ENCODE measurements at regions not wholly inside any gene's neighbourhood (a gene's known extent, or its start where the extent isn't known, plus 50 kb on each side); places are given as distances from the start of the nearest gene placed in this dataset.
A peak's percentile ranks its signal among the peaks of the same experiment; 100 is the strongest.

DNA sequence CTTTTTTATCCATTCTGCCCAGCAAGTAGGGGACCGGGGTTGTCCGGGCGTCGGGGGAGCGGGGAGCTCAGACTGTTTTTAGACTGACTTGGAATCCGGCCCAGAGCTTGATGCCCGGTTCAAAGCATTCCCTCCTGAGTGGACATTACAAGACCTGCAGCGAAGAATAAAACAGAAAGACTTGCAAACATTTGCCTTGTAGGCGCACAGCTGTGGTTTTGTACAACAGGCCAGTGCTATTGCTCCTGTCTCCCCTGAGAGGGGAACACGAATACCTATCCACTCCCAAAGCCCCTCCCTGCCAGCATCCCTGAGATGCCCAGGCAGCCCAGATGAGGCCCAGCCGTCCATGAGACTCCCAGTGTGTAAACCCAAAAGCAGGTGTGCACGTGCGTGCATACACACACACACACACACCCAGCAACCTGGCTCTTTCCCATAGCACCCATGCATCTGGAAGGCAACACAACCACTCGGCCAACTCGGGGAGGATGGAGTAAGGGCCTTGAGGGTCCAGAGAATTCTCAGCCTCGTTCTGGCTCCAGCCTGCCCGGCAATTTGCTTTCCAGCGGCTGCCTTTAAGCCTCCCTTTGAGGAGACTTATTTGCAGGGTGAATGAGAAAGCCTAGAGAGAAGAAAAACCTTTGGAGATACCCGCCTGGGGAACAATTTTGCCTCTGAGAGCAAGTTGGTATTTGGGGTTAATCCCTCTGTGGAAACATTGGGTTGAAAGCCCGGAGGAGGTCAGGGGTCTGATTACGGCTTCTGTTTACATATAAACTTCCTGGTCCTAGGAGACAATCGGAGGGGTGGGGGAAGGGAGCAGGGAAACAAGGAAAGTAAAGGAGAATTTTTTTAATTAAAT, 161.0 kb upstream of the HES1 start:
- no peak overlapping the region for H2BK5ac ChIP-seq (ENCODE audit: insufficient read length, low read length)
- H4K20me1 ChIP-seq (ENCODE audit: control insufficient read depth, insufficient read depth, insufficient read length): no peaks in the 10 kb centered on the region
- no peak overlapping the region for H2AK5ac ChIP-seq (ENCODE audit: insufficient read length, low read length)
- H4K91ac ChIP-seq (ENCODE audit: insufficient read length, low read depth, low read length): no peak overlapping the region
- H3K14ac ChIP-seq (ENCODE audit: insufficient read depth, low read length): peak overlapping the region; percentile 80; the same call in 1 of the 2 replicates
- H3K4me1 ChIP-seq (ENCODE audit: insufficient read depth, low read length): peaks cover 5% of the 10 kb centered on the region; the same call in 1 of the 2 replicates
- no peaks in the 10 kb centered on the region for H3K79me2 ChIP-seq (ENCODE audit: insufficient read depth, low read length)
- Mint-ChIP-seq H3K9me3 (peaks cover 0 to 3% of the 10 kb centered on the region in 2 experiments; a peak in 1 of 5 replicates), H3K4me1 (peaks cover 67 to 74% of the 10 kb centered on the region in 2 experiments), H3K27me3 (ENCODE audit: low read depth) (peaks cover 60% of the 10 kb centered on the region), H3K27ac (peak overlapping the region; percentile 85 to 94 (median 94); a peak in 6 of 7 replicates), H3K36me3 (ENCODE audit: insufficient read depth in 1 of 3, low read depth in 3 of 3) (peaks cover 0 to 5% (median 0%) of the 10 kb centered on the region in 3 experiments; a peak in 2 of 7 replicates), H3K4me3 (peak overlapping the region; percentile 24 to 60)
- H3K27me3 ChIP-seq (ENCODE audit: insufficient read depth, low read length): no peaks in the 10 kb centered on the region; the same call in 1 of the 2 replicates
- H2BK15ac ChIP-seq (ENCODE audit: low read depth, low read length): no peak overlapping the region
- no peak overlapping the region for H3K9ac ChIP-seq (ENCODE audit: extremely low read depth, insufficient read length, low read length)
- no peak overlapping the region for H3K23ac ChIP-seq (ENCODE audit: insufficient read length, low read depth, low read length)
- no peak overlapping the region for H2BK12ac ChIP-seq (ENCODE audit: insufficient read length, low read depth, low read length)
- H2BK120ac ChIP-seq (ENCODE audit: low read depth, low read length, poor library complexity, severe bottlenecking): peak overlapping the region; percentile 65
- WGBS (ENCODE audit: extremely low coverage, insufficient read length, low lambda C conversion rate): no CpG with 5 or more reads among the region's 22 CpGs
- TF ChIP-seq, protein P1, sequence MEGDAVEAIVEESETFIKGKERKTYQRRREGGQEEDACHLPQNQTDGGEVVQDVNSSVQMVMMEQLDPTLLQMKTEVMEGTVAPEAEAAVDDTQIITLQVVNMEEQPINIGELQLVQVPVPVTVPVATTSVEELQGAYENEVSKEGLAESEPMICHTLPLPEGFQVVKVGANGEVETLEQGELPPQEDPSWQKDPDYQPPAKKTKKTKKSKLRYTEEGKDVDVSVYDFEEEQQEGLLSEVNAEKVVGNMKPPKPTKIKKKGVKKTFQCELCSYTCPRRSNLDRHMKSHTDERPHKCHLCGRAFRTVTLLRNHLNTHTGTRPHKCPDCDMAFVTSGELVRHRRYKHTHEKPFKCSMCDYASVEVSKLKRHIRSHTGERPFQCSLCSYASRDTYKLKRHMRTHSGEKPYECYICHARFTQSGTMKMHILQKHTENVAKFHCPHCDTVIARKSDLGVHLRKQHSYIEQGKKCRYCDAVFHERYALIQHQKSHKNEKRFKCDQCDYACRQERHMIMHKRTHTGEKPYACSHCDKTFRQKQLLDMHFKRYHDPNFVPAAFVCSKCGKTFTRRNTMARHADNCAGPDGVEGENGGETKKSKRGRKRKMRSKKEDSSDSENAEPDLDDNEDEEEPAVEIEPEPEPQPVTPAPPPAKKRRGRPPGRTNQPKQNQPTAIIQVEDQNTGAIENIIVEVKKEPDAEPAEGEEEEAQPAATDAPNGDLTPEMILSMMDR (conservative IDR thresholded peaks at IDR 0.05): no peak
- H3K18ac ChIP-seq (ENCODE audit: insufficient read length, low read depth, low read length): peak overlapping the region; percentile 95
- no peaks in the 10 kb centered on the region for H3K79me1 ChIP-seq (ENCODE audit: insufficient read depth, low read depth, low read length, poor library complexity, severe bottlenecking)
- peak; percentile 42 for DNase-seq
- no peak overlapping the region; the same call in 1 of the 2 replicates for H3K4ac ChIP-seq (ENCODE audit: low read depth, low read length)
- H3T11ph ChIP-seq (ENCODE audit: low read length): no peak overlapping the region
- H3K56ac ChIP-seq (ENCODE audit: insufficient read length, low read depth, low read length): no peak overlapping the region
- H2BK20ac ChIP-seq (ENCODE audit: low read depth, low read length, poor library complexity, severe bottlenecking): peak overlapping the region; percentile 91
- H3K4me2 ChIP-seq (ENCODE audit: insufficient read depth, insufficient read length, low read length): no peak overlapping the region
- H3K9me3 ChIP-seq (ENCODE audit: control insufficient read depth, low read depth, low read length): no peaks in the 10 kb centered on the region
- H3K23me2 ChIP-seq (ENCODE audit: insufficient read length, low read depth, low read length, poor library complexity, severe bottlenecking): no peaks in the 10 kb centered on the region
- H4K8ac ChIP-seq (replicated peaks; ENCODE audit: insufficient read length, low read depth, low read length): no peak overlapping the region
- no peak overlapping the region for H2AFZ ChIP-seq (ENCODE audit: low read length)
- H3K27ac ChIP-seq (ENCODE audit: insufficient read length, low read depth, low read length): no peak overlapping the region
- no peak overlapping the region for H4K5ac ChIP-seq (ENCODE audit: insufficient read length, low read depth, low read length)

Data from H9 (cell line).